HCT116 (cell line): ENCODE measurements at regions not wholly inside any gene's neighbourhood (a gene's known extent, or its start where the extent isn't known, plus 50 kb on each side); places are given as distances from the start of the nearest gene placed in this dataset.
"Not testable (repeated sequence)": the region's sequence is repeated elsewhere in the genome, so short reads cannot be mapped to it uniquely, and the experiment has no call there.

Experiments
- ATAC-seq: fragments of 200-7000 bp; cut with Tn5 transposase; 2 replicates; pipeline ENCODE4 v1.9.1; 2020; ENCODE audit warnings: mild to moderate bottlenecking, moderate library complexity
- BruUV-seq: library from RNA; stranded (reverse); fragments of 400-500 nt; replicated peaks from 2 replicates; lab custom pipeline; 2021; lab: Mats Ljungman, UMichigan
- CTCF ChIA-PET: fragments of 300-600 bp; sonication (Branson Sonifier 250); formaldehyde crosslinking; loops from one replicate; lab custom pipeline; 2021; ENCODE audit warnings: antibody characterized with exemption; lab: Charles Lee
- POLR2A ChIA-PET: fragments of 300-600, 350-600 bp; sonication (Branson Sonifier 250); formaldehyde crosslinking; loops from one replicate; lab custom pipeline; 2021; ENCODE audit warnings: antibody characterized with exemption; lab: Charles Lee
- RAD21 ChIA-PET, 2 experiments: fragments of 300-600 bp; sonication (Branson Sonifier 250); formaldehyde crosslinking; loops; one replicate each; lab custom pipeline; 2023; ENCODE audit warnings: low total read pairs in 2 of 2; ENCODE audit not compliant: uncharacterized antibody in 2 of 2, unreplicated experiment in 2 of 2, low non-redundant PET in 1 of 2; lab: Charles Lee
- DNase-seq: peaks from one replicate; pipeline ENCODE4 v3.0.0-alpha.2; 2010; ENCODE audit warnings: low read depth, low spot score
- H2AFZ ChIP-seq: fragments of 200-600 bp; shearing (Covaris generic), sonication (generic); 2 replicates; pipeline ENCODE4 v1.6.1; 2017; ENCODE audit warnings: low read depth, mixed run types, mixed read lengths, antibody characterized with exemption, low read length; ENCODE audit not compliant: poor library complexity, severe bottlenecking
- H3K27ac ChIP-seq: 2 replicates; pipeline ENCODE4 v1.5.1; 2012; ENCODE audit warnings: low read depth, low read length
- H3K27me3 ChIP-seq: fragments of 200-600 bp; sonication (generic); 2 replicates; pipeline ENCODE4 v1.6.1; 2016; ENCODE audit warnings: mixed run types, low read length, mixed read lengths; ENCODE audit not compliant: insufficient read depth
- H3K36me3 ChIP-seq, 2 experiments: fragments of 200-500 bp in 1 of 2; fragments of 200-600 bp in 1 of 2; sonication (Bioruptor generic) in 1 of 2; sonication (generic) in 1 of 2; 2 replicates each; pipeline versions ENCODE4 v1.5.1 to v1.6.1; 2014 to 2016; ENCODE audit warnings: low read length in 2 of 2, inconsistent platforms in 1 of 2, mixed read lengths in 1 of 2, mixed run types in 1 of 2; ENCODE audit not compliant: insufficient read depth in 2 of 2, control insufficient read depth in 1 of 2
- H3K4me1 ChIP-seq, 2 experiments: fragments of 200-600 bp in 1 of 2; sonication (generic) in 1 of 2; 2 replicates each; pipeline versions ENCODE4 v1.5.1 to v1.6.1; 2012 to 2017; ENCODE audit warnings: low read length in 2 of 2, inconsistent platforms in 1 of 2, mild to moderate bottlenecking in 1 of 2, mixed read lengths in 1 of 2, mixed run types in 1 of 2, moderate library complexity in 1 of 2; ENCODE audit not compliant: insufficient read depth in 2 of 2, control insufficient read depth in 1 of 2
- H3K4me2 ChIP-seq: fragments of 200-600 bp; sonication (generic); 2 replicates; pipeline ENCODE4 v1.6.1; 2017; ENCODE audit warnings: mixed run types, low read length, mixed read lengths
- H3K4me3 ChIP-seq, 2 experiments: fragments of 200-600 bp in 1 of 2; sonication (generic) in 1 of 2; replicated peaks in 1 of 2; 2 replicates each; pipeline ENCODE4 v1.5.1; 2011 to 2016; ENCODE audit warnings: low read length in 2 of 2, control low read depth in 1 of 2, low read depth in 1 of 2, mild to moderate bottlenecking in 1 of 2, mixed read lengths in 1 of 2, mixed run types in 1 of 2
- H3K79me2 ChIP-seq: fragments of 200-600 bp; sonication (generic); 2 replicates; pipeline ENCODE4 v1.6.1; 2017; ENCODE audit warnings: mild to moderate bottlenecking, mixed run types, low read length, moderate library complexity, mixed read lengths; ENCODE audit not compliant: insufficient read depth
- H3K9ac ChIP-seq: fragments of 200-600 bp; sonication (generic); 2 replicates; pipeline ENCODE4 v1.6.1; 2016; ENCODE audit warnings: low read length, mixed read lengths
- H3K9me2 ChIP-seq: fragments of 200-600 bp; sonication (generic), shearing (Covaris generic); 2 replicates; pipeline ENCODE4 v1.6.1; 2017; ENCODE audit warnings: mixed run types, mild to moderate bottlenecking, moderate library complexity; ENCODE audit not compliant: insufficient read depth
- H3K9me3 ChIP-seq, 2 experiments: fragments of 200-500 bp in 1 of 2; fragments of 200-600 bp in 1 of 2; sonication (Bioruptor generic) in 1 of 2; sonication (generic) in 1 of 2; 2 replicates each; pipeline ENCODE4 v1.6.1; 2014 to 2017; ENCODE audit warnings: low read length in 2 of 2, mixed read lengths in 2 of 2, inconsistent platforms in 1 of 2, low read depth in 1 of 2, mild to moderate bottlenecking in 1 of 2, mixed run types in 1 of 2, moderate library complexity in 1 of 2; ENCODE audit not compliant: control insufficient read depth in 1 of 2, insufficient read depth in 1 of 2
- H4K20me1 ChIP-seq: fragments of 200-600 bp; sonication (generic), shearing (Covaris generic); 2 replicates; pipeline ENCODE4 v1.6.1; 2017; ENCODE audit warnings: mixed run types, mild to moderate bottlenecking, moderate library complexity; ENCODE audit not compliant: insufficient read depth
- CEBPB ChIP-seq: IDR thresholded peaks from 2 replicates; pipeline ENCODE4 v1.6.1; 2012; ENCODE audit warnings: low read depth
- EGR1 ChIP-seq: IDR thresholded peaks from 2 replicates; pipeline ENCODE4 v1.6.1; 2012; ENCODE audit warnings: low read depth
- EZH2phosphoT487 ChIP-seq: fragments of 200-600 bp; IDR thresholded peaks from 2 replicates; pipeline ENCODE4 v1.6.1; 2018; ENCODE audit warnings: antibody characterized with exemption, borderline replicate concordance
- FOSL1 ChIP-seq: IDR thresholded peaks from 2 replicates; pipeline ENCODE4 v1.6.1; 2012; ENCODE audit warnings: low read depth
- POLR2AphosphoS5 ChIP-seq: IDR thresholded peaks from 2 replicates; pipeline ENCODE4 v1.6.1; 2011; ENCODE audit warnings: mild to moderate bottlenecking, low read depth, low read length, moderate library complexity
- SIN3A ChIP-seq: IDR thresholded peaks from 2 replicates; pipeline ENCODE4 v1.6.1; 2012; ENCODE audit warnings: low read depth
- SP1 ChIP-seq: IDR thresholded peaks from 2 replicates; pipeline ENCODE4 v1.6.1; 2012; ENCODE audit warnings: low read depth
- SRF ChIP-seq: IDR thresholded peaks from 2 replicates; pipeline ENCODE4 v1.6.1; 2012; ENCODE audit warnings: low read depth
- TCF7L2 ChIP-seq: IDR thresholded peaks from 2 replicates; pipeline ENCODE4 v1.7.0; 2011; ENCODE audit warnings: borderline replicate concordance, inconsistent platforms; ENCODE audit not compliant: insufficient read depth, insufficient read length; ENCODE audit errors: extremely low read depth
- YY1 ChIP-seq: IDR thresholded peaks from 2 replicates; pipeline ENCODE4 v1.6.1; 2011; ENCODE audit warnings: low read length, low read depth, moderate library complexity, mild to moderate bottlenecking; ENCODE audit not compliant: insufficient replicate concordance; ENCODE audit errors: extremely low read depth
- ZNF274 ChIP-seq: fragments of 200-500 bp; sonication (Bioruptor generic); IDR thresholded peaks from 2 replicates; pipeline ENCODE4 v1.6.1; 2014; ENCODE audit warnings: mild to moderate bottlenecking, low read depth, low read length, inconsistent platforms
- intact Hi-C: fragments of 100-400 bp; cut with micrococcal nuclease; formaldehyde crosslinking; loops from 2 replicates; pipeline ENCODE4 v1.10.0; 2022
- TF ChIP-seq, protein P1 (sequence below): IDR thresholded peaks from 2 replicates; pipeline ENCODE4 v1.6.1; 2012; ENCODE audit warnings: low read depth
- TF ChIP-seq, protein P2 (sequence below): IDR thresholded peaks from 2 replicates; pipeline ENCODE4 v1.6.1; 2012
- TF ChIP-seq, protein P3 (sequence below), 3 experiments: fragments of 200-600 bp in 1 of 3; sonication (generic) in 1 of 3; IDR thresholded peaks in 2 of 3; conservative IDR thresholded peaks in 1 of 3; 2 replicates each; pipeline ENCODE4 v1.5.1; 2012 to 2017; ENCODE audit warnings: low read depth in 2 of 3, low read length in 2 of 3, antibody characterized with exemption in 1 of 3, borderline replicate concordance in 1 of 3, control low read depth in 1 of 3, mild to moderate bottlenecking in 1 of 3, mixed read lengths in 1 of 3, mixed run types in 1 of 3, moderate library complexity in 1 of 3; ENCODE audit not compliant: insufficient read depth in 1 of 3

DNA sequence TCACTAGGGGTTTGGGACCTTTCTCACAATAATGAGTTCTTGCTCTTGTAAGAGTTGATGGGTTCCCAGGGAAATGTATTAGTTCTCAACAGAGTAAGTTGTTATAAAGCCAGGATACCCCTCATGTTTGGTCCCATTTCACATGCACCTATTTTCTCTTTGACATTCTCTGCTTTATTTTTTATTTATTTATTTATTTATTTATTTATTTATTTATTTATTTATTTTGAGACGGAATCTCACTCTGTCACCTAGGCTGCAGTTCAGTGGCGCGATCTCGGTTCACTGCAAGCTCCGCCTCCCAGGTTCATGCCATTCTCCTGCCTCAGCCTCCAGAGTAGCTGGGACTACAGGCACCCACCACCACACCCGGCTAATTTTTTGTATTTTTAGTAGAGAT is 52.2 kb downstream of the ACTRT1 start:
- intact Hi-C loops, H3K9ac ChIP-seq, DNase-seq, H3K36me3 ChIP-seq, BruUV-seq, H3K4me1 ChIP-seq, POLR2A ChIA-PET, H3K4me2 ChIP-seq, H4K20me1 ChIP-seq, H3K9me3 ChIP-seq, H3K79me2 ChIP-seq, CTCF ChIA-PET, H3K9me2 ChIP-seq, H3K4me3 ChIP-seq, H2AFZ ChIP-seq, H3K27me3 ChIP-seq, ATAC-seq, RAD21 ChIA-PET, H3K27ac ChIP-seq: not testable (repeated sequence)

DNA sequence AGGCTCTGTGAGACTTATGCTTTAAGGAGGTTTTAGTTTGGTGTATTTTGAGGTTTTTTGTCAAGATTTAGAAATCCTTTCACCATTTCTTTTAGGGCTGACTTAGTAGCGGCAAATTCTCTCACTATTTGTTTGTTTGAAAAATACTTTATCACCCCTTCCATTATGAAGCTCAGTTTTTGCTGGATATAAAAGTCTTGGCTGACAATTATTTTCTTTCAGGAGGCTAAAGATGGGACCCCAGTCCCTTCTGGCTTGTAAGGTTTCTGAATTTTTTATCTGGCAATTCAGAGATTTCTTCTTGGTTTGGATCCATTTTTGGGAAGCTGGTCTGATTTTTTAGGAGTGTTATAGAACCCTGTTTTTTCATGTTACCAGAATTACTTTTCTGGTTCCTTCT is 88.5 kb downstream of the ACTRT1 start:
- no peak for DNase-seq
- Histone ChIP-seq H3K4me3 (no peak overlapping the region), H3K9me3 (no peaks in the 10 kb centered on the region), H3K79me2 (no peaks in the 10 kb centered on the region), H3K27ac (no peak overlapping the region), H3K4me2 (no peak overlapping the region), H4K20me1 (no peaks in the 10 kb centered on the region), H2AFZ (no peak overlapping the region), H3K27me3 (no peaks in the 10 kb centered on the region), H3K9ac (no peak overlapping the region), H3K9me2 (no peaks in the 10 kb centered on the region), H3K36me3 (no peaks in the 10 kb centered on the region), H3K4me1 (no peaks in the 10 kb centered on the region)
- ChIA-PET RAD21 (no interaction called here), POLR2A (no interaction called here), CTCF (no interaction called here)
- no peak for ATAC-seq
- intact Hi-C loops: no loop called here
- BruUV-seq: no TSS peak
- TF ChIP-seq, protein P1, sequence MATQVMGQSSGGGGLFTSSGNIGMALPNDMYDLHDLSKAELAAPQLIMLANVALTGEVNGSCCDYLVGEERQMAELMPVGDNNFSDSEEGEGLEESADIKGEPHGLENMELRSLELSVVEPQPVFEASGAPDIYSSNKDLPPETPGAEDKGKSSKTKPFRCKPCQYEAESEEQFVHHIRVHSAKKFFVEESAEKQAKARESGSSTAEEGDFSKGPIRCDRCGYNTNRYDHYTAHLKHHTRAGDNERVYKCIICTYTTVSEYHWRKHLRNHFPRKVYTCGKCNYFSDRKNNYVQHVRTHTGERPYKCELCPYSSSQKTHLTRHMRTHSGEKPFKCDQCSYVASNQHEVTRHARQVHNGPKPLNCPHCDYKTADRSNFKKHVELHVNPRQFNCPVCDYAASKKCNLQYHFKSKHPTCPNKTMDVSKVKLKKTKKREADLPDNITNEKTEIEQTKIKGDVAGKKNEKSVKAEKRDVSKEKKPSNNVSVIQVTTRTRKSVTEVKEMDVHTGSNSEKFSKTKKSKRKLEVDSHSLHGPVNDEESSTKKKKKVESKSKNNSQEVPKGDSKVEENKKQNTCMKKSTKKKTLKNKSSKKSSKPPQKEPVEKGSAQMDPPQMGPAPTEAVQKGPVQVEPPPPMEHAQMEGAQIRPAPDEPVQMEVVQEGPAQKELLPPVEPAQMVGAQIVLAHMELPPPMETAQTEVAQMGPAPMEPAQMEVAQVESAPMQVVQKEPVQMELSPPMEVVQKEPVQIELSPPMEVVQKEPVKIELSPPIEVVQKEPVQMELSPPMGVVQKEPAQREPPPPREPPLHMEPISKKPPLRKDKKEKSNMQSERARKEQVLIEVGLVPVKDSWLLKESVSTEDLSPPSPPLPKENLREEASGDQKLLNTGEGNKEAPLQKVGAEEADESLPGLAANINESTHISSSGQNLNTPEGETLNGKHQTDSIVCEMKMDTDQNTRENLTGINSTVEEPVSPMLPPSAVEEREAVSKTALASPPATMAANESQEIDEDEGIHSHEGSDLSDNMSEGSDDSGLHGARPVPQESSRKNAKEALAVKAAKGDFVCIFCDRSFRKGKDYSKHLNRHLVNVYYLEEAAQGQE: no peak
- TF ChIP-seq EZH2phosphoT487 (no peak), EGR1 (no peak), POLR2AphosphoS5 (no peak), SP1 (no peak), FOSL1 (no peak), SRF (no peak), CEBPB (no peak), ZNF274 (no peak), TCF7L2 (no peak), YY1 (no peak), SIN3A (no peak)
- TF ChIP-seq, protein P2, sequence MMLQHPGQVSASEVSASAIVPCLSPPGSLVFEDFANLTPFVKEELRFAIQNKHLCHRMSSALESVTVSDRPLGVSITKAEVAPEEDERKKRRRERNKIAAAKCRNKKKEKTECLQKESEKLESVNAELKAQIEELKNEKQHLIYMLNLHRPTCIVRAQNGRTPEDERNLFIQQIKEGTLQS: no peak
- TF ChIP-seq, protein P3, sequence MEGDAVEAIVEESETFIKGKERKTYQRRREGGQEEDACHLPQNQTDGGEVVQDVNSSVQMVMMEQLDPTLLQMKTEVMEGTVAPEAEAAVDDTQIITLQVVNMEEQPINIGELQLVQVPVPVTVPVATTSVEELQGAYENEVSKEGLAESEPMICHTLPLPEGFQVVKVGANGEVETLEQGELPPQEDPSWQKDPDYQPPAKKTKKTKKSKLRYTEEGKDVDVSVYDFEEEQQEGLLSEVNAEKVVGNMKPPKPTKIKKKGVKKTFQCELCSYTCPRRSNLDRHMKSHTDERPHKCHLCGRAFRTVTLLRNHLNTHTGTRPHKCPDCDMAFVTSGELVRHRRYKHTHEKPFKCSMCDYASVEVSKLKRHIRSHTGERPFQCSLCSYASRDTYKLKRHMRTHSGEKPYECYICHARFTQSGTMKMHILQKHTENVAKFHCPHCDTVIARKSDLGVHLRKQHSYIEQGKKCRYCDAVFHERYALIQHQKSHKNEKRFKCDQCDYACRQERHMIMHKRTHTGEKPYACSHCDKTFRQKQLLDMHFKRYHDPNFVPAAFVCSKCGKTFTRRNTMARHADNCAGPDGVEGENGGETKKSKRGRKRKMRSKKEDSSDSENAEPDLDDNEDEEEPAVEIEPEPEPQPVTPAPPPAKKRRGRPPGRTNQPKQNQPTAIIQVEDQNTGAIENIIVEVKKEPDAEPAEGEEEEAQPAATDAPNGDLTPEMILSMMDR (IDR thresholded peaks at IDR 0.05 in 2 of 3, conservative IDR thresholded peaks at IDR 0.05 in 1 of 3; ENCODE audit: borderline replicate concordance in 1 of 3, insufficient read depth in 1 of 3, low read depth in 2 of 3, low read length in 2 of 3): no peak
